Activated CD4-positive, alpha-beta T cell treated with anti-CD3 and anti-CD28 coated beads for 4 hours (primary cell): ENCODE measurements at regions not wholly inside any gene's neighbourhood (a gene's known extent, or its start where the extent isn't known, plus 50 kb on each side); places are given as distances from the start of the nearest gene placed in this dataset.

Experiments
- DNase-seq, 2 donors: peaks; one replicate each; pipeline ENCODE4 v3.0.0-alpha.2; 2020

- no peak for DNase-seq
Observed at GRCh38 chr1:182114627-182115023, 53.1 kb upstream of the ZNF648 start.

DNA sequence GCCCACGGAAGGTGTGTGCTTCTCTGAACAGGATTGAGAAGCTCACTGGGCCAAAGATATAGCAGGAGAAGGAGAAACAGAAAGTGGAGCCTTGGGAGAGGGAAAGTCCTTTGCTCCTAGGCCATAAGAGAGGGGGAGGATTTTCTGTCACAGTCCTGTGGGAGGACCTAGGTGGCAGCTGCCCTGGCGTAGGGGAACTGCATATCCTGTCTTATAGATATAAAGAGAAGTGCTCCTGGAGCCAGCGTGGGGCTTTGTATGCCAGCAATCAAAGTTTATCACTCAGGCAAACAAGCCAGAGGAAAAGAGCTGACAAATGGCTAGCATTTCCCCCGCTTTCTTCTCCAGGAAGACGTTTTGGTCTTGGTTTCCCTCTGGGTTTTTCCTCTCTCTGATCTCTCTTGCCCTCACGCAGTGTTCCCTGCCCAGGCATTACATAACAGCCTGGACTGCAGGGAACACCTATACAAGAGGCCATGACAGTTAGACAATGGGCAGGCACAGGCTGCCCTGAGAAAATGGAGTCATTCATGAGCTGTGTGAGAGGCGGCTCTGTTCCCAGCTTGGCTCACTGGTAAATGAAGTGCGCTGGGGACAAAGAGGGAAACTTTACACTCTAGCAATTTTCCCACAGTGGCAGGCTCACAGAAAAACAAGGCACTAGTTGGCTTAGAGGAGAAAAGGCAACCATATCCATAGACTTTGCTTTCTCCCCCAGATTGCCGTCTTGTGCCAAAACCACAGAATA, 52.5 kb upstream of the ZNF648 start:
- DNase-seq, result no peak

GRCh38 chr1:182111496-182111895, 50.0 kb upstream of the ZNF648 start:
- no peak for DNase-seq
